KMS-11 (cell line): ENCODE measurements at regions not wholly inside any gene's neighbourhood (a gene's known extent, or its start where the extent isn't known, plus 50 kb on each side); places are given as distances from the start of the nearest gene placed in this dataset.

Experiments
- H2AFZ ChIP-seq: fragments of 200-600 bp; sonication (generic); 2 replicates; pipeline ENCODE4 v1.6.1; 2016; ENCODE audit warnings: antibody characterized with exemption, mixed run types, low read depth
- H3K27ac ChIP-seq: fragments of 200-600 bp; sonication (generic); 2 replicates; pipeline ENCODE4 v1.6.1; 2016; ENCODE audit warnings: mild to moderate bottlenecking, mixed run types
- H3K27me3 ChIP-seq: fragments of 200-600 bp; sonication (generic); 2 replicates; pipeline ENCODE4 v1.6.1; 2017; ENCODE audit warnings: mild to moderate bottlenecking, low read depth, mixed run types, moderate library complexity; ENCODE audit not compliant: insufficient read depth
- H3K36me3 ChIP-seq: fragments of 200-600 bp; sonication (generic); 2 replicates; pipeline ENCODE4 v1.6.1; 2017; ENCODE audit warnings: mild to moderate bottlenecking, mixed run types; ENCODE audit not compliant: insufficient read depth
- H3K4me1 ChIP-seq: fragments of 200-600 bp; sonication (generic); 2 replicates; pipeline ENCODE4 v1.6.1; 2016; ENCODE audit warnings: mild to moderate bottlenecking, low read depth, mixed run types; ENCODE audit not compliant: poor library complexity, severe bottlenecking
- H3K4me2 ChIP-seq: fragments of 200-600 bp; sonication (generic); 2 replicates; pipeline ENCODE4 v1.7.0; 2016; ENCODE audit warnings: mild to moderate bottlenecking, mixed run types
- H3K4me3 ChIP-seq: fragments of 200-600 bp; sonication (generic); IDR thresholded peaks from 2 replicates; pipeline ENCODE4 v1.6.1; 2017; ENCODE audit warnings: low read depth, low read length, mixed read lengths; ENCODE audit not compliant: insufficient read depth
- H3K79me2 ChIP-seq: fragments of 200-600 bp; sonication (generic); 2 replicates; pipeline ENCODE4 v1.6.1; 2016; ENCODE audit warnings: low read depth, mixed run types; ENCODE audit not compliant: insufficient read depth
- H3K9ac ChIP-seq: fragments of 200-600 bp; sonication (generic); 2 replicates; pipeline ENCODE4 v1.6.1; 2016; ENCODE audit warnings: mild to moderate bottlenecking, mixed run types
- H4K20me1 ChIP-seq: fragments of 200-600 bp; sonication (generic); 2 replicates; pipeline ENCODE4 v1.6.1; 2016; ENCODE audit warnings: mild to moderate bottlenecking, mixed run types; ENCODE audit not compliant: insufficient read depth
- TF ChIP-seq, protein P1 (sequence below): fragments of 200-600 bp; sonication (generic); conservative IDR thresholded peaks from 2 replicates; pipeline ENCODE4 v1.6.1; 2017; ENCODE audit warnings: low read depth, mild to moderate bottlenecking, antibody characterized with exemption, low read length, moderate library complexity, mixed read lengths

DNA sequence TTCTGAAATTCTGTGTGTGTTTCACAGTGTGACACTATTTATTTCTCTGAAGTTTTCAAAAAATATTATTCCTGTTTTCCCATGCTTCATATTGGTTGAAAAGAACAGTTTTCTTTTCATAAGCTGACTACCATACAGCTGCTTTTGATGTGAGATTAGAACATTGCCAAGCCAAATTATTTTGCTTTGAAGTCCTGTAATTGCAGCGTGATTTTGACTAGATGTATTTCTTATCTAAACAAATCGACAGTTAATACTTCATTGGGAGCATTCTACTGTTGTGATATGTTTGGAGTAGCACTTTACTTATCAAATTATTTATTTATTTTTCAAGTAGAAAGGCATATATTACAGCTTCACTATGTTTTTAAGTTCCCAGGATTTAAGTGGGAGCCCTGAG, 132.0 kb downstream of the DACT1 start:
- TF ChIP-seq, protein P1, sequence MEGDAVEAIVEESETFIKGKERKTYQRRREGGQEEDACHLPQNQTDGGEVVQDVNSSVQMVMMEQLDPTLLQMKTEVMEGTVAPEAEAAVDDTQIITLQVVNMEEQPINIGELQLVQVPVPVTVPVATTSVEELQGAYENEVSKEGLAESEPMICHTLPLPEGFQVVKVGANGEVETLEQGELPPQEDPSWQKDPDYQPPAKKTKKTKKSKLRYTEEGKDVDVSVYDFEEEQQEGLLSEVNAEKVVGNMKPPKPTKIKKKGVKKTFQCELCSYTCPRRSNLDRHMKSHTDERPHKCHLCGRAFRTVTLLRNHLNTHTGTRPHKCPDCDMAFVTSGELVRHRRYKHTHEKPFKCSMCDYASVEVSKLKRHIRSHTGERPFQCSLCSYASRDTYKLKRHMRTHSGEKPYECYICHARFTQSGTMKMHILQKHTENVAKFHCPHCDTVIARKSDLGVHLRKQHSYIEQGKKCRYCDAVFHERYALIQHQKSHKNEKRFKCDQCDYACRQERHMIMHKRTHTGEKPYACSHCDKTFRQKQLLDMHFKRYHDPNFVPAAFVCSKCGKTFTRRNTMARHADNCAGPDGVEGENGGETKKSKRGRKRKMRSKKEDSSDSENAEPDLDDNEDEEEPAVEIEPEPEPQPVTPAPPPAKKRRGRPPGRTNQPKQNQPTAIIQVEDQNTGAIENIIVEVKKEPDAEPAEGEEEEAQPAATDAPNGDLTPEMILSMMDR: no peak
- H4K20me1 ChIP-seq: no peaks in the 10 kb centered on the region
- no peaks in the 10 kb centered on the region for H3K27me3 ChIP-seq
- H3K4me3 ChIP-seq: no peak overlapping the region
- no peak overlapping the region for H3K9ac ChIP-seq
- H3K4me1 ChIP-seq: no peaks in the 10 kb centered on the region
- H3K36me3 ChIP-seq: no peaks in the 10 kb centered on the region
- no peak overlapping the region for H3K4me2 ChIP-seq
- H3K27ac ChIP-seq: no peak overlapping the region
- H3K79me2 ChIP-seq: no peaks in the 10 kb centered on the region
- H2AFZ ChIP-seq: no peak overlapping the region

DNA sequence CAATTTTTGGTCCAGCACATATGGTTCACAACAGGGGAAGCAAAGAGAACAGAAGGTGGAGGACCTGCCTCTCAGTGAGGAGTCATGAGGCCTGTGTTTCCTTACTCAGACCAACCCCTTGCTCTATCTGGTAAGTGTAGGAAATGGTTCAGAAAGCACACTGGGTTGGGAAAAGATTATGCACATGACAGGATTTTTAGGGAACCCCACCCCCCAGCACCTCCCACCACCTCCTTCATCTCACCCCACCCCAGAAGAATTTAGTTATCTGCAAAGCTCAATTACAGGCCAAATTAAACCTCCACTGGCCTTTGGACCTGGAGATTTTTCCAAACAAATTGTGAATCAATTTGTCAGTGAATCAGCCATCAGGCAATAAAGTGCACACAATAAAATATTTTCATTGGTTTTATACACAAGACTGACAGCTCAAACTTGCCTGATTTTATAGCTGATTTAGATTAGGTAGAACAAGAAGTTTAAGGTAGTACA, 132.8 kb downstream of the DACT1 start:
- no peak overlapping the region for H3K27ac ChIP-seq
- no peak overlapping the region for H3K9ac ChIP-seq
- H4K20me1 ChIP-seq: no peaks in the 10 kb centered on the region
- H3K27me3 ChIP-seq: no peaks in the 10 kb centered on the region
- no peaks in the 10 kb centered on the region for H3K36me3 ChIP-seq
- no peak overlapping the region for H3K4me2 ChIP-seq
- TF ChIP-seq, protein P1: no peak
- H3K4me3 ChIP-seq: no peak overlapping the region
- H3K79me2 ChIP-seq: no peaks in the 10 kb centered on the region
- no peaks in the 10 kb centered on the region for H3K4me1 ChIP-seq
- H2AFZ ChIP-seq: no peak overlapping the region

DNA sequence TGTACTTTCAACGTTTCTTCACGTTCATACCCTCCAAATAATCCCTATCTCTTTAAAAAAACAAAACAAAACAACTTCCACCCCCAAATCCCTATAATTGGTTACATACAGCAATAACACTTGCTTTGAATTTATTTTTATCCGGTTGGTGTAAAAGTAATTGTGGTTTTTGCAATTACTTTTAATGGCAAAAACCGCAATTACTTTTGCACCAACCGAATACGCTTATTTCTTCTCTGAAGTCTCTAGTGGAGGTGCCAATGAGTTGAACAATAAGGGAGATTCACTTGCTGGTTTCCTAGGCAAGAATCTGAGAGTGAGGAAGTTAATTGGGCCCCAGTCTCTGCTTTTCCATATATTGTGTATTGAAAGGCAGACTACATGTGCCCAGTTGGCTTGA, 133.3 kb downstream of the DACT1 start:
- H3K4me2 ChIP-seq: no peak overlapping the region
- H3K4me1 ChIP-seq: no peaks in the 10 kb centered on the region
- H4K20me1 ChIP-seq: no peaks in the 10 kb centered on the region
- no peak overlapping the region for H3K27ac ChIP-seq
- no peaks in the 10 kb centered on the region for H3K27me3 ChIP-seq
- no peak overlapping the region for H3K9ac ChIP-seq
- no peaks in the 10 kb centered on the region for H3K79me2 ChIP-seq
- no peak overlapping the region for H2AFZ ChIP-seq
- TF ChIP-seq, protein P1: no peak
- no peaks in the 10 kb centered on the region for H3K36me3 ChIP-seq
- no peak overlapping the region for H3K4me3 ChIP-seq

DNA sequence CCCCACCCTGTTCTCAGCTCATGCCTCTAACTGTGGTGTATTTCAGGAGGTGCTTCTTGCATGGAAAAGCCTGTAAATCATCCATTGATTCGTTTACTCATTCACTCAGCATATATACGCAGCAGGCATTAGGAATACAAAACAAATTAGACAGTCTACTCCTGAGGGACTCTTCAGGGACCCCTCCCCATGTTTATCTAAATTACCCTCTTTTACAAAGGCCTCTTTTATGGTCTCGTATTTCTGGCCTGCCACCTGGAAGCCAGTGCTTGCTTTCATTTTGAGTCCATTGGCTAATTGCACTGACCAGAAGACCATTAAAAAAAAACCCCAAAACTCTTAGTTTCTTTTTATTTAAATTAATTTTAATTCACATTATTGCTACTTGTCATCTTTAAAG, 134.4 kb downstream of the DACT1 start:
- Histone ChIP-seq H4K20me1 (no peaks in the 10 kb centered on the region), H3K79me2 (no peaks in the 10 kb centered on the region), H3K27ac (no peak overlapping the region), H3K27me3 (no peaks in the 10 kb centered on the region), H3K4me3 (no peak overlapping the region), H3K4me1 (no peaks in the 10 kb centered on the region), H3K36me3 (no peaks in the 10 kb centered on the region), H3K9ac (no peak overlapping the region), H3K4me2 (no peak overlapping the region), H2AFZ (no peak overlapping the region)
- TF ChIP-seq, protein P1: no peak
